SU-DHL-6 (cell line): ENCODE measurements at regions not wholly inside any gene's neighbourhood (a gene's known extent, or its start where the extent isn't known, plus 50 kb on each side); places are given as distances from the start of the nearest gene placed in this dataset.

Experiments
- H2AFZ ChIP-seq: fragments of 200-600 bp; sonication (generic); 2 replicates; pipeline ENCODE4 v1.6.1; 2014; ENCODE audit warnings: low read depth, mild to moderate bottlenecking, moderate library complexity, mixed read lengths, antibody characterized with exemption, low read length; ENCODE audit not compliant: severe bottlenecking
- H3F3A ChIP-seq: fragments of 200-600 bp; shearing (Covaris generic); 2 replicates; pipeline ENCODE4 v1.6.0; 2016; ENCODE audit warnings: antibody characterized with exemption, mild to moderate bottlenecking; ENCODE audit not compliant: insufficient read depth
- H3K27ac ChIP-seq: fragments of 200-600 bp; sonication (generic); 2 replicates; pipeline ENCODE4 v1.5.1; 2016; ENCODE audit warnings: low read depth, mild to moderate bottlenecking, low read length, moderate library complexity, mixed read lengths
- H3K27me3 ChIP-seq: fragments of 200-600 bp; sonication (generic), shearing (Covaris generic); 2 replicates; pipeline ENCODE4 v1.6.0; 2014; ENCODE audit warnings: mild to moderate bottlenecking, low read length
- H3K36me3 ChIP-seq: fragments of 200-600 bp; sonication (generic); 2 replicates; pipeline ENCODE4 v1.6.1; 2014; ENCODE audit warnings: mild to moderate bottlenecking, low read length, mixed read lengths
- H3K4me2 ChIP-seq: fragments of 300-600, 200-600 bp; shearing (Covaris generic), sonication (generic); 2 replicates; pipeline ENCODE4 v1.6.0; 2014; ENCODE audit warnings: low read length, low read depth, mild to moderate bottlenecking; ENCODE audit not compliant: poor library complexity, severe bottlenecking
- H3K4me3 ChIP-seq: fragments of 200-600 bp; sonication (generic); 2 replicates; pipeline ENCODE4 v1.5.1; 2014; ENCODE audit warnings: antibody characterized with exemption, low read length, mild to moderate bottlenecking, mixed read lengths; ENCODE audit not compliant: insufficient read depth, poor library complexity, severe bottlenecking
- H3K79me2 ChIP-seq: fragments of 200-600 bp; sonication (generic); 2 replicates; pipeline ENCODE4 v1.6.1; 2014; ENCODE audit warnings: mild to moderate bottlenecking, low read length, moderate library complexity; ENCODE audit not compliant: insufficient read depth
- H3K9ac ChIP-seq: fragments of 200-600 bp; sonication (generic); 2 replicates; pipeline ENCODE4 v1.7.0; 2014; ENCODE audit warnings: mild to moderate bottlenecking, low read length
- H3K9me2 ChIP-seq: fragments of 200-600 bp; sonication (generic); replicated peaks from 2 replicates; pipeline ENCODE4 v1.6.1; 2014; ENCODE audit warnings: low read length; ENCODE audit not compliant: insufficient read depth
- H3K9me3 ChIP-seq: fragments of 200-600 bp; sonication (generic); 2 replicates; pipeline ENCODE4 v1.6.1; 2014; ENCODE audit warnings: low read length, mixed read lengths; ENCODE audit not compliant: insufficient read depth
- H4K20me1 ChIP-seq: fragments of 200-600 bp; sonication (generic); 2 replicates; pipeline ENCODE4 v1.6.1; 2014; ENCODE audit warnings: low read depth, mild to moderate bottlenecking, antibody characterized with exemption, low read length, moderate library complexity, mixed read lengths
- EZH2phosphoT487 ChIP-seq: fragments of 200-600 bp; sonication (generic), shearing (Covaris generic); conservative IDR thresholded peaks from 2 replicates; pipeline ENCODE4 v1.6.1; 2018; ENCODE audit warnings: mild to moderate bottlenecking, antibody characterized with exemption, low read length, moderate library complexity, mixed read lengths
- TF ChIP-seq, protein P1 (sequence below): fragments of 200-600 bp; sonication (generic); IDR thresholded peaks from one replicate; pipeline ENCODE4 v1.5.1; 2017; ENCODE audit warnings: antibody characterized with exemption, mild to moderate bottlenecking, low read length, moderate library complexity; ENCODE audit not compliant: insufficient read depth, poor library complexity, severe bottlenecking

DNA sequence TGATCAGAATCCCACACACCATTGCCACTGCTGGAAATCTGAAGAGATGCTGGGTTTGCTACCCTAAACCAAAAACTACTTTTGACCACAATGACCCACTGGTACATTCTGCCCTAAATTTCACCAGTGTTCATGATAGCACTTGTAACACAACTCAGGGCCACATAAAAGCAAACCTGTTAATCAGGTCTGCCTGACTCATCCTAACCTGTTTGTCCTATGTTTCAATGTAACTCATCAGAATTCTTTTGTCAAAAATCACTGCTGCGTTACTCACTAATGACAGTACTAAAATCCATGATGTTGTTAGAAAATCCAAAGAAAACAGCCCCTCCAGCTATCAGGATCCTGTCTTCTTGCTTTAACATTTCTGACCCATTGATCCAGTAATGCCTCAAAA is 55.6 kb upstream of the XCR1 start:
- no peaks in the 10 kb centered on the region for H3K9me2 ChIP-seq
- H3K79me2 ChIP-seq: no peaks in the 10 kb centered on the region
- no peaks in the 10 kb centered on the region for H4K20me1 ChIP-seq
- H3K9me3 ChIP-seq: no peaks in the 10 kb centered on the region
- H3K27ac ChIP-seq: no peak overlapping the region
- no peaks in the 10 kb centered on the region for H3K27me3 ChIP-seq
- no peak for TF ChIP-seq EZH2phosphoT487
- TF ChIP-seq, protein P1, sequence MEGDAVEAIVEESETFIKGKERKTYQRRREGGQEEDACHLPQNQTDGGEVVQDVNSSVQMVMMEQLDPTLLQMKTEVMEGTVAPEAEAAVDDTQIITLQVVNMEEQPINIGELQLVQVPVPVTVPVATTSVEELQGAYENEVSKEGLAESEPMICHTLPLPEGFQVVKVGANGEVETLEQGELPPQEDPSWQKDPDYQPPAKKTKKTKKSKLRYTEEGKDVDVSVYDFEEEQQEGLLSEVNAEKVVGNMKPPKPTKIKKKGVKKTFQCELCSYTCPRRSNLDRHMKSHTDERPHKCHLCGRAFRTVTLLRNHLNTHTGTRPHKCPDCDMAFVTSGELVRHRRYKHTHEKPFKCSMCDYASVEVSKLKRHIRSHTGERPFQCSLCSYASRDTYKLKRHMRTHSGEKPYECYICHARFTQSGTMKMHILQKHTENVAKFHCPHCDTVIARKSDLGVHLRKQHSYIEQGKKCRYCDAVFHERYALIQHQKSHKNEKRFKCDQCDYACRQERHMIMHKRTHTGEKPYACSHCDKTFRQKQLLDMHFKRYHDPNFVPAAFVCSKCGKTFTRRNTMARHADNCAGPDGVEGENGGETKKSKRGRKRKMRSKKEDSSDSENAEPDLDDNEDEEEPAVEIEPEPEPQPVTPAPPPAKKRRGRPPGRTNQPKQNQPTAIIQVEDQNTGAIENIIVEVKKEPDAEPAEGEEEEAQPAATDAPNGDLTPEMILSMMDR: no peak
- no peaks in the 10 kb centered on the region for H3F3A ChIP-seq
- no peak overlapping the region for H3K4me2 ChIP-seq
- H2AFZ ChIP-seq: no peak overlapping the region
- H3K4me3 ChIP-seq: no peak overlapping the region
- H3K36me3 ChIP-seq: no peaks in the 10 kb centered on the region
- no peak overlapping the region for H3K9ac ChIP-seq

DNA sequence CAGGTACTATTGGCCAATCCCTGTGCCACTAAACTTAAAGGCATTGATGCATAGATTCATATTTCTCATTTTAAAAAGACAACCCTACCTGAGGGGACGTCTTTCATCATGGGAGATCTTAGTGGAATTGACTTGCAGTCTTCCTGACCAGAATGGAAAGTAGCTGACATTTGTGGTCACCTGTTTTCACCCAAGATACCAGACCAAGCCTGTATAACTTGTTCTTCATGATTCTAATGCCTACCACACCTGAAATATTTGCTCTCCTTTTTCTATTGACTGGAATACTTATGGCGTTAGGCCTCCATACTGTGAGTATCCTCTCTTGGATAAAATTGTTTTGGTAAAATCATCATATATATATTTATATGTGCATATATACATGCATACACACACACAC is 54.7 kb upstream of the XCR1 start:
- H3K9ac ChIP-seq: no peak overlapping the region
- H3K4me3 ChIP-seq: no peak overlapping the region
- no peak overlapping the region for H2AFZ ChIP-seq
- no peaks in the 10 kb centered on the region for H3K9me3 ChIP-seq
- no peaks in the 10 kb centered on the region for H3F3A ChIP-seq
- no peaks in the 10 kb centered on the region for H4K20me1 ChIP-seq
- H3K27me3 ChIP-seq: no peaks in the 10 kb centered on the region
- no peak for TF ChIP-seq EZH2phosphoT487
- TF ChIP-seq, protein P1: no peak
- no peaks in the 10 kb centered on the region for H3K9me2 ChIP-seq
- H3K27ac ChIP-seq: no peak overlapping the region
- H3K79me2 ChIP-seq: no peaks in the 10 kb centered on the region
- no peaks in the 10 kb centered on the region for H3K36me3 ChIP-seq
- H3K4me2 ChIP-seq: no peak overlapping the region

DNA sequence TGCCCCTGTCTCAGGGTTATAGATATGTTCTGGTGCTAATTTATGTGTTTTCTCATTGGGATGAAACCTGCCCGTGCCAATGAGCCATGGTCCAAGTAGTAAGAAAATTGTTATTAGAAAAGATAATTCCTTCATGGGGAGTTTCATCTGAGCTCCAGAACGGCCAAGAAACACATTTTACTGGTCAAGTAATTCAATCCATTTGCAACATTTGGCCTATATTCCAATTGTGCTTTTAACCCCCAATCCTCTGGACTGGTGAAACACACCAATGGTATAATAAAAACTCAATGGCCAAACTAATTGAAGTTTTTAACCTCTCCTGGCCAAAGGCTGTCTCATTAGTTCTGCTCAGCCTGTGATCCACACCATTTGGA is 53.7 kb upstream of the XCR1 start:
- H2AFZ ChIP-seq: no peak overlapping the region
- no peaks in the 10 kb centered on the region for H3F3A ChIP-seq
- H3K27ac ChIP-seq: no peak overlapping the region
- no peaks in the 10 kb centered on the region for H3K79me2 ChIP-seq
- no peaks in the 10 kb centered on the region for H3K9me2 ChIP-seq
- H3K4me3 ChIP-seq: no peak overlapping the region
- H3K36me3 ChIP-seq: no peaks in the 10 kb centered on the region
- H3K9ac ChIP-seq: no peak overlapping the region
- no peaks in the 10 kb centered on the region for H3K9me3 ChIP-seq
- no peak overlapping the region for H3K4me2 ChIP-seq
- H3K27me3 ChIP-seq: no peaks in the 10 kb centered on the region
- no peak for TF ChIP-seq EZH2phosphoT487
- TF ChIP-seq, protein P1: no peak
- no peaks in the 10 kb centered on the region for H4K20me1 ChIP-seq
